Fibroblast of gingiva (primary cell): ENCODE measurements at regions not wholly inside any gene's neighbourhood (a gene's known extent, or its start where the extent isn't known, plus 50 kb on each side); places are given as distances from the start of the nearest gene placed in this dataset.
"Not testable (repeated sequence)": the region's sequence is repeated elsewhere in the genome, so short reads cannot be mapped to it uniquely, and the experiment has no call there.

ENCODE experiments used
- DNase-seq: peaks from one replicate; pipeline ENCODE4 v3.0.0-alpha.2; 2011; ENCODE audit warnings: low read depth

DNA sequence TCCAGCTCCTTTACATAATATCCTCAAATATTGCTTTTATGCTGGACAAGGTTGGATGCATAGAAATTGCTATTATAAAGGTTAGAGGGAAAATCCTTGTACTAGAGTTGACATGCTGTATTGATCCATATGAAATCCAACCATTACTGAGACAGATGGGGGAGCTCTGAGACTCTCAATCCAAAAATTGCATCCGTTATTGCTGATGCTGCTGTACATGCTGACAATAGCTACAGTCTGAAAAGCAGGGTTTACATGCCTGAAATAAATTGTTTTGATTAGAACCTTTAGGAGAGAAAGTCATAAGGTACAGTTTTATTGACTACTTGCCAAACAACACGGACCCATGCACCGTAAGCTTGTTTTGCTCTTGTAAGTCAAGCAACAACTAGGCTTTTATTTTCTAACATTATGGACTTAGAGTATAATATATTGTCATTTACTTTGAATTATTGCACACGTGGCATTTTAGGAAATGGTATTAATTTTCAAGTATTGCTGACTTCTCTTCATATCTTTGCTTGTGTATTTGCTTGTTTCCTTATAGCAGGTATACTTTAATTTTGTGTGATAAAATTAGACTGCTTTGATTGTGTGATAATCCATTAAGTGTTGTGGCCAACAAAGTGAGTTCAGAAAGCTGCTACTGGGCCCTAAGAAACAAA lies 1365.2 kb downstream of the STIM2 start:
- DNase-seq, result no peak

DNA sequence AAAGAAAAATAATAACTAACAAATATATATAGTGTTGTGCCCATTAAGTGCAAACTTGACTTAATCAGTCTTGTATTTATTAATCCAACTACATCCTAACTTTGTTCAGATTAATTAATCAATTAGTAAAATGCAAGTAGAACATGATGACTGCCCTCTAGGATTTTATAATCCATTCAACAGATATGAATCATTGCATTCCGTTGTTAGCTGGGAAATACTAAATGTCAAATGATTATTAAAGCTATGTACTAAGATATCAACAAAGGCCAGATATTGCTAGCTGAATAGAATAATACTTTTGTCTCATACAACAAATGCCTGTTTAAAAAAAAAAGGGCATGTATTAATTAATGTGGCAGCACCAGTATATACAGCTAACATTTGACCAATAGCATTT lies 1366.3 kb downstream of the STIM2 start:
- no peak for DNase-seq

DNA sequence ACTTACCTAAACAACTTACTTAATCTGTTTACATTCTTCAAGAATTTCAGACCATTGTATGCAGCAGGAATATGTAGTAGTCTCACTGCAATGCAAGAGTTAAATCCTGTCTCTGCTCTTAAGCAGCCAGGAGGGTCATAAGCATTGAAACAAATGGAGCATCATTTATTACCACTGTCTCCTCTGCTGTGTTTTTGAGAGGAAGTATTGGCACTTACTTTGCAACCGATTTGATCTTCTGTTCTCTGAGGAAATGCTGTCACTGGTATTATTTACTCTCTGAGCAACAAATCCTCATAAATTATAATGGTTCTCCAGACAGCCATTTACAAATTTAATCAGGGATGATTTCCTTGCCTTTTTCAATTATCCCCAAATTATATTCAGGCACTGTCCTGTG lies 1367.1 kb downstream of the STIM2 start:
- no peak for DNase-seq

DNA sequence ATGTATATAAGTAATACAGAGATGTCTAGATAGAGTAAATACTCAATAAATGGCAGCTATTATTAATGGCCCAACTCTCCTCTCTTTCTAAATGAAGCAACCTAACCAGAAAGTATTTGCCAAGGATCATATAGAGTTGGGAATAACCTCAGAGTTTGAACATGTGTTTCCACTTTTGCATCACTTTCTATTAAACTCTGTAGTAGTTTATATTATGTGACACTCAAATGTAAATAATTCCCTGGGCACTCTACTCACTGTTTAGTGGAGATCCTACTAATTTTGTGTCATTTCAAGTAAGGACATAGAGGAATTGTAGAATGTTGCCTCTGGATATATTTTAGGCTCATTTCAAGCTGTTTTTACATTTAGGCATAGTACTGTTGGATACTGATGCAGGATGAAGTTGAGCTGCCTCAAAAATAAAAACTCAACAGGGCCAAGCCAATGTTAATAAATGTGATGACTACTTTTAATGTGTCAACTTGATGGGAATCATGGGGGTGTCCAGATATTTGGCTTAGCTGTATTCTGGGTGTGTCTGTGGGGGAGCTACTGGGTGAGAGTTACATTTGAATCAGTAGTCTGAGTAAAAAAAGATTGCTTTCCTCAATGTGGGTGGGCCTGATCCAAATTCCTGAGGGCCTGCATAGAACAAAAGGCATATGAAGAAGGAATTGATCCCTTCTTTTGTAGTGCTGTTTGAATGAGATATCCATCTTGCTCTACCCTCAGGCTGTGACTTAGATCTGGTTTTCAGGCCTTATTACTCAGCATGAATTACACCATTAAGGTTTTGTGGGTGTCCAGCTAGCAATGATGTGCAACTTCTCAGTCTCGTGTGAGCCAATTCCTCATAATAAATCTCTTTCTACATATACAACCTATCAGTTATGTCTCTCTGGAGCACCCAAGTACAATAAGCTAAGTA lies 1368.2 kb downstream of the STIM2 start:
- DNase-seq, result peak; percentile 30

DNA sequence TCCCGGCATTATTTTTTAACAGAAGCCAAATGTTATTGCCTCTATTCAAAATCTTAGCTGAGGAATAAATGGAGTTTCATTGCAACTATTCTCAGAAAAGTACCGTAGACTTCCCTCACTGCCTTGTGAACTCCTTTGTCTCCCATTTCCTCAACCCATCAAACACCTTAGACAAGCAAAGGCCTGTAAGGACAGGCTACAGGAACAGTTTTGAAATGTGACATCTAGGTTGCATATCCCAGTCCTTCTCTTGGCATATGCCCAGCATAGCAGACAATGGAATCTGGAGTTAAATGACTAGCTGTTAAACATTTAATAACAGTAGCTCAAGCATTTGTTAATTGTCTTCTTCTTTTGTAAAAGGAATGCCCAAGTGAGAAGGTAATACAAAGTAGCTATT lies 1371.7 kb downstream of the STIM2 start:
- no peak for DNase-seq

DNA sequence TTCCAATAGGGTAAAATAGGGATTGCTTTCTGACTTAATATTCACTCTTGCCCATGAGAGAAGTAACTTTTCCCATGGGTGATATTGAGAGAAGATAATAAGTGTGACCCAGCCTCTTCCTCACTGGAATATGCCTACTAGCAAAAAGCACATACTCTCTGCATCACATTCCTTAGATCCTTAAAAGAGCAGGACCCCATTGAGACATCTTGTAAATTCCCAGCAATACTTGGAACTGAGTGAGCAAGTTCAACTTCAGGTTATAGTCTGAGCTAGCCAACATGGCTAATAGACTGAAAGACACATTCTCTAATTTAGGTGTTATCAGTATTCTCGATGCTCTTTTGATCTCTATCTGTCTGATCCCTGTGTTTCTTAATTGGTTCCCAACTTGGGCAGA lies 1372.3 kb downstream of the STIM2 start:
- DNase-seq, result no peak

DNA sequence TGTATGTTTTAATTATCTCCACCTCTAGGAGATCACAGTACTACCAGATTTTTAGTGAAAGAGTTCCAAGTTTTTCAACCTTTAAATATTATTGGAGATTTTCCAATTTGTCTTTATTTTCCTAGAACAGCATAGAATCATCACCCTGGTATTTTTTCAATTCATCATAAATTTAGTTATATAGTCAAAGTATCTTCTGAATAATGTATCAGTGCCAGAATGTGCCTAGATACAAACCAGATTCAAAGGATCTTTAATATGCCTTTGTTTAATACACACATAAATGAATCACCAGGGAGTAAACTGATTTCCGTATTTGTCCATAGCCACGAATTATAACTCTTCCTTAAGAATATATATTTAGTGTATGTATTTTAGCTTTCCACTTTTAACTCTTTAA lies 1373.1 kb downstream of the STIM2 start:
- no peak for DNase-seq

DNA sequence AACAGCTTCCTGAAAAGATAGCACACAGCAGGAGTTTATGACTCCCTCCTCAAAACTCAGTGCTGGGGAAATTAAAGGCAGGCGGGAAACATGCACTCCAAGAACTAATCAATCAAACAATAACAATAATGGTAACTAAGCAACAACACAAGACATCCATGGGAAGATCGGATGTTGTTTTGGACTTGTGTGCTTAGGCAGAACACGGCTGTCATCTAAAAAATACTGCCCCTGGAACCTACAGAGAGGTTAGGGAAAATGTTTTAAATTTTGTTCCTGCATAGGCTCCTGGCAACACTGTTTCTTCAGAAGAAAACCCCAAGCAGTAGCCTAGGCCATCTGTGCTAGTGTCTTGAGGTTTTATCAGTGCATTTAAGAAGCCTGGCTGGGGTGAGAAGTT lies 1378.2 kb downstream of the STIM2 start:
- DNase-seq, result no peak

DNA sequence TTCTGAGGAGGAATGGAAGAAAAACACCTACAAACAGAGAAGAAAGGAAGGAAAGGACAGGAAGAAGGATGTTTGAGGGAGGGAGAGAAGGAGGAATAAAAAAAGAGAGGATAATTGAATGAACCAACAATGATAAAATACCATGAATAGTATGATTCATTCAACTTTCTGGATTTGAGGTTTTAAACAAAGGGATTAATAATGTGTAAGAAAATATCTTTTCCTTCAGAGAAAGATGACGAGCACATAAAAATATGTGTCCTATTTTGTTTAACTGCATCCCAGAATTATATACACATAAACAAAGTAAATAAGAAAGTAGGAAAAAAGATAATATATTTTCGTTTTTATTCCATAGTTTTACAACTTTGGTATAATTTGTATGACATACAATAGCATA lies 1380.4 kb downstream of the STIM2 start:
- no peak for DNase-seq

DNA sequence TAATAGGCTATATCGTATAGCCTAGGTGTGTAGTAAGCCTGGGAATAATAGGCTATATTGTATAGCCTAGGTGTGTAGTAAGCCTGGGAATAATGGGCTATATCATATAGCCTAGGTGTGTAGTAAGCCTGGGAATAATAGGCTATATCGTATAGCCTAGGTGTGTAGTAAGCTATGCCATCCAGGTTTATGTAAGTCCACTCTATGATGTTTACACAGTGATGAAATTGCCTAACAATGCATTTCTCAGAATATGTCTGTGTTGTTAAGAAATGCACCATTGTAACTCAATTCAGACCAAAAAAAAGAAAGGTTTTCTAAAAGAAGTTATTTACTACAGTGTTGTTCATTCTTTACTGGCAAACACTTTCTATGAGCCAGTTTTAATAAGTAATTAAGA lies 1387.2 kb downstream of the STIM2 start:
- no peak for DNase-seq

DNA sequence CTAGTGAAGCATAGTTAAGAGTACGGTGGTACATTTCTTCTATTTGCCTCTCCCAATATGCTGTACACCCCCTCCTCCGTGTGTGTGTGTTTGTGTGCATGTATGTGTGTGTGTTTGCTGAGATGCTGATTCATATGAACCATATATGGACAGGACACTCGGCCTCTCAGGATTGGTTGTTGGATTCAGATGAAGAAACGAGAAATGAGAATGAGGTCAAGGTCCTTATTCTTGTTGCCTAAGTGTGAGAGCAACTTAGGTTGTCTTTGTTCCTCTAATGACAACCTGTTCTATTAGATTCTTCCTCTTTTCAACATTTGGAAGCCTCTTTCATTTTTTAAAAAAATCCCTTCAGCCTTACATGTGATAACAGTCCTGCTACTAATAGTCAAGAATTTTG lies 1387.6 kb downstream of the STIM2 start:
- no peak for DNase-seq

DNA sequence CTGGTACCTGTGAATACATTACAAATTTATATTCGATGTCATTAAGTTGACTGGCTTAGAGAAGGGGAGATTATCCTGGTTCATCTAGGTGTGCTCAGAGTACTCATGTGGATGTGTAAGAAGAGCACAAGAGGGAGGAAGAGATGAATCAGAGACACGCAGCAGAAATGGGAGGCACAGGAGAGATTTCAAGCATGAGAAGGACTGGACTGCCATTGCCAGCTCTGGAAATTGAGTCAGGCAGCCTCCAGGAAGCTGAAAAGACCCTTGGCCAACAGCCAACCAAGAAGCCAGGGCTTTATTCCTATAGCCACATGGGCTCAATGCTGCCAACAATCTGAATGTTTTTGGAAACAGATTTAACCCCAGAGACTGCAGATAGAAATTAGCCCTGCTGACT lies 1390.0 kb downstream of the STIM2 start:
- no peak for DNase-seq

DNA sequence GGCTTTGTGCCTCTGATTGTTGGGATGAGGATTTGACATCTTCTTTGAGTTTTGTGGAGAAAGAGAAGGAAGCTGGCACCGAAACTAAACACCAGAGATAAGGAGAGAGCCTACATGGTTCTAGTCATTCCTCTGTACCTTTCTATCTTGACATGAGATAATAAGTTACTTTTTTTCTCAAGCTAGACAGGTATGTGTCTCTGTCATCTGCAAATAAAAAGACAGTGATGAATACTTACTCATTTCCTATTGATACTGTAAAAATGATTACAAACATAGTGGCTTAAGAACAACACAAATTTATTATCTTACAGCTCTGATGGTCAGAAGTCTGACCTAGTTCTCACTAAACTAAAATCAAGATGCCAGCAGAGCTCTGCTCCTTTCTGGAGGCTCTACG lies 1391.2 kb downstream of the STIM2 start:
- no peak for DNase-seq

DNA sequence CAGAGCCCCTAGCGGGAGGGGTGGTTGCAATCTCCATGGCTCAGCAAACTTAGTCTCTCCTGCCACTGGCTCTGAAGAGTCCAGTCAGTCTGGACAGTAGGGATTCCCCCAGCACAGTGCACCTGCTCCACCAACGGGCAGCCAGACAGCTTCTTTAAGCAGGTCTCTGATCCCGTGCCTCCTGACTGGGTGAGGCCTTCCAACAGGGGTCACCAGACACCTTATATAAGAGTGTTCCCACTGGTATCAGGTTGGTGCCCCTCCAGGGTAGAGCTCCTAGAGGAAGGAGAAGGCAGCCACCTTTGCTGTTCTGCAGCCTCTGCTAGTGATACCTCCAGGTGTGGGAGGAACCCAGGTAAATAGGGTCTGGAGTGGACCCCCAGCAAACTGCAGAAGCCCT lies 1393.4 kb downstream of the STIM2 start:
- DNase-seq, result no peak

DNA sequence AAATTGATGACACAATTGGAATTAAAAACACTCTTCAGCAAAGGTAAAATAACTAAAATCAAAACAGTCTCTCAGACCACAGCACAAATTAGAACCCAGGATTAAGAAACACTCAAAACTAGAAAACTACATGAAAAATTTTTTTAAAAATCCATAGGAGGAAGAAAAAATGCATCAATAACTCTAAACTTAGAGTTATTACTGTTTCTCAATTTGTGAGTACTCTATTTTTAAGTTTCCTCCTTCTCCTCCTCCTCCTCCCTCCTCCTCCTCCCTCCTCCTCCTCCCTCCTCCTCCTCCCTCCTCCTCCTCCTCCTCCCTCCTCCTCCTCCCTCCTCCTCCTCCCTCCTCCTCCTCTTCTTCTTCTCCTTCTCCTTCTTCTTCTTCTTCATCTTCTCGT lies 1395.7 kb downstream of the STIM2 start:
- no peak for DNase-seq

DNA sequence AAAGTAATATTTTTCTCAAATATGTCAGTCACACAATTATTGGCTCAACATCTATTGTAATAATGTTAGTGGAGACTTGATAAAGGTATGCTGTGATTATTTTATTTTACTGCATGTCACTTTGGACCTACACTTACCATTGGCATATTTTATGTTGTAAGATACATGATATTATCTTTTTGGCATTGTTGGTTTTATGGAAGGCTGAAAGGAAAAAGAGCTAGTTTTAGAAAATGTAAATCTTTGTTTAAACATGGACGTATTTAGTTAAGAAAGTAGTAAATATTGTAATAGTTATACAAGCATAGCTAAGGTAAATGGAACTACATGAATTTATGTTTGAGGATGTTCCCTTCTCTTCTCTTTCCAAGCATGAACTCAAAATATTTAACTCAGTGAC lies 1399.3 kb downstream of the STIM2 start:
- no peak for DNase-seq

DNA sequence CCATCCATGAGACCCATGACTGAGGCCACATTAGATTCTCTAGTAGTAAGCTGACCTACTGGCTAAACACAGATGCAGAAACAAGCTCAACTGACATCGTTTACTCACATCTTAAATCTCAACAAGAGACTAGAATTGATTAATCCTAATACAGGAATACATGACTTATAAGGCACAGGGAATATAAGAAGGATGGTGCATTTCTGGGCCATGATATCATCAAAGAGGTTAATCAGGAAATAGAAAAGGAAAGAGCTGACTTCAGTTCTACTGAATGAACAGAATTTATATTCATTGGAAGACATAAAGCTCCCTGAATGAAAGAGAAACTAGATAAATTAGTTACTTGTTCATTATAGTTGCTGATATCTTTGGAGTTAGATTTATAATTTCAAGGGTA lies 1406.5 kb downstream of the STIM2 start:
- no peak for DNase-seq

DNA sequence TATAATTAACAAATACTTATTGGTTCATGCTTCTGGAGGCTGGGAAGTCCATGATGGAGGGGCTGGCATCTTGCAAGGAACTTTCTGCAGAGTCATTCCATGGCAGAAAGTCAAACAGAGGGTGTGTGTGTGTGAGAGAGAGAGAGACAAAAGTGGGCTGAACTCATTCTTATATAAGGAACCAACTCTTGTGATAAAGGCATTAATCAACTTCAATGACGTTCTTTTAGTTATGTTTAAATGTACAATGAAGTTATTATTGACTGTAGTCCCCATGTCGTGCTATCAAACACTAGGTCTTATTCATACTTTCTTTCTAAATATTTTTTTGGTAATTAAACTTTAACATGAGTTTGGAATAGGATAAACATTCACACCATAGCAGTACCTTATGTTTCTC lies 1408.8 kb downstream of the STIM2 start:
- no peak for DNase-seq

DNA sequence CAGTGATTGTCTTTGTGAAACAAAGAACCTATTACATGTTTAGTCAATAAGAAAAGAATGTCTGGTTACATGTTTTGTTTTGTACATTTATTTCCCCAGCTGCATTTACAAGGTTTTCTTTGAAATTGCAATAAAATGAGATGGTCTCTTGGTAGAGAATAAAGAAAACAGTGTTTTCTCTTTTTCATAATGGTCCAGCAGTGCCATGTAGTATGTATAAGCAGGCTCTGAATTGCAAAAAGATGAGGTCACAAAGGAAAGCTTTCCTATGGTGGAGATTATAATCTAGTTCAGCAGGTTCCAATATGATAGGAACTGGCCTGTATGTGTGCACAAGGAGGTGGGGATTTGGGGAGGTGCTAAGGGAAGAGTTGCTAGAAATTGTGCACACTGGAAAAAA lies 1417.3 kb downstream of the STIM2 start:
- no peak for DNase-seq

DNA sequence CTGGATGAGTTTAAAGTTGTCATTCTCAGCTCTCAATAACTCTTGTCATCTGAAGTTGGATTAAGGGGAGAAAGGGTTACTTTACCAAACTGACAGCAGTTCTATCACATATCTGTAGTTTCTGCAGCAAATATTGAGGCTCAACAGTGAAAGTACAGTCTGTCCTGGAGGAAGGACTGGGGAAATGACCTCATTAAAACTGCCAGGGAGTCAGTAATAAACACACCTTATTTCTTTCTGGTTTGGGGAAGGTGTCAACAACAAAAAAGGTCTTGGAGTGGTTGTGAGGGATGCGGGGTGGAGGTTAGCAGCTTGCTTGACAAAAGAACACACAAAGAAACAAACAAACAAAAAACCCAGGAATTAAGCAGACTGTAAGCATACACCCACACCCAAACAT lies 1418.0 kb downstream of the STIM2 start:
- DNase-seq, result no peak

DNA sequence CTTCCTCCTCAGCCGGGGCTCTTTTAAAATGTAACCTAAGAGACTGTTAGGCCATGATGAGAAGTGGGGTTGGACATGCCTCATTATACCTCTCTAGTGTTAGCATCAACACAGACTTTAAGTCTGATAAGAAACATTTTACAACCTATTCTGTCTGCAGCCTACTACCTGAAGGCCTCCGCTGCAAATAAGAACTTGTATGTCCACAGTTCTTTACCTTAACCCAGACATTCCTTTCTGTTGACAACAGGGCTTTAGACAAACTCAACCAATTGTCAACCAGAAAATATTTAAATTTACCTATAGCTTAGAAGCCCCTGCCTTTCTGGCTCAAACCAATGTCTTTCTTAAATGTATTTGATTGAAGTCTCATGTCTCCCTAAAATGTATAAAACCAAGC lies 1418.6 kb downstream of the STIM2 start:
- no peak for DNase-seq

DNA sequence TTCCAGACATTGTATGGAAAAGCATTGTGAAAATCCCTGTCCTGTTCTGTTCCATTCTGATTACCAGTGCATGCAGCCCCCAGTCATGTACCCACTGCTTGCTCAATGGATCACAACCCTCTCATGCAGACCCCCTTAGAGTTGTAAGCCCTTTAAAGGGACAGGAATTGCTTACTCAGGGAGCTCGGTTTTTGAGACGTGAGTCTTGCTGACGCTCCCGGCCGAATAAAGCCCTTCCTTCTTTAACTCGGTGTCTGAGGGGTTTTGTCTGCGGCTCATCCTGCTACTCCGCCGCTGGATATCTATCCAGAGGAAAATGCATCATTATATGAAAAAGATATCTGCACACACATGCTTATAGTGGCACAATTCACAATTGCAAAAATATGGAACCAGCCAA lies 1425.6 kb downstream of the STIM2 start:
- DNase-seq, result not testable (repeated sequence)

DNA sequence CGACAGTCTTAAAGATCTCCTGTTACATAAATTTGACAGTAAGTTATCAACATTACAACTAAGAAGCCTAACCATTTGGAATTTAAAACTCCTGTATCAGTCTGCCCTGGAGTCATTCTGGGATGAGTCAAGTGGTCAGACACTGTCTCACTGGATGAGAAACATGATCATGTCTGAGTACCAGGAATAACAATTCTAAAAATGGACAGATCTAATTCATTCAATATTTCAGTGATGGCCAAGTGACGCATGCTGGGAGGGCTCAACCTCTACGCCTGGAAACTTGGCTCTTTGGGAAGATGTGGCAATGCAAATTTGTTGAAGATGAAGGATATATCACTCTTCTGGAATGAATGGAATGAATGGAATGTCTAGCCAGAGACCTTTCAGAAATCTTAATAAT lies 1427.2 kb downstream of the STIM2 start:
- DNase-seq, result peak; percentile 95

DNA sequence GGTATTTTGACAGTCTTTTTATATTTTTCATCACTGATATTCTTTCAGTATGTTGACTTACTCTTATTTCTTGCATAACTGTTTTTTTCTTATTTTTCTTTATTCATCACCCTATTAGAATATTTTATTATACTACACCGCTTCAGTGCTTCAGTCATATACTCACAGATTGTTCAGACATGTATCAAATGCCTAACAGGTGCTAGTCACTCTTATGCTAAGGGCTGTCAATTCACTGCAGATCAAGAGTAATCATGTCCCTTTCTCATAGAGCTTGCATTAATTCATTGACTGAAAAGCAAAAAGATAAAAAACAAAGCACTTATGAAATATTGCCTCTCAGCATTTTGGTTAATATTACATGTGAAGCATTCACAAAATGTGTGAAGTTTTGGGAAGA lies 1435.6 kb downstream of the STIM2 start:
- DNase-seq, result no peak
